BE2C (cell line): ENCODE measurements at regions not wholly inside any gene's neighbourhood (a gene's known extent, or its start where the extent isn't known, plus 50 kb on each side); places are given as distances from the start of the nearest gene placed in this dataset.

ENCODE experiments used
- DNase-seq: peaks from one replicate; pipeline ENCODE4 v3.0.0-alpha.2; 2020
- H3K27me3 ChIP-seq: fragments of 250-450 bp; sonication (Bioruptor Pico); 2 replicates; pipeline ENCODE4 v1.5.1; 2020; ENCODE audit warnings: mild to moderate bottlenecking
- H3K36me3 ChIP-seq: fragments of 250-450 bp; sonication (Bioruptor Pico); 2 replicates; pipeline ENCODE4 v1.5.1; 2020; ENCODE audit warnings: mild to moderate bottlenecking
- H3K4me1 ChIP-seq: fragments of 250-450 bp; sonication (Bioruptor Pico); 2 replicates; pipeline ENCODE4 v1.5.1; 2020
- H3K4me3 ChIP-seq: 2 replicates; pipeline ENCODE4 v1.5.1; 2011; ENCODE audit warnings: low read depth, low read length
- H3K9me3 ChIP-seq: fragments of 250-450 bp; sonication (Bioruptor Pico); 2 replicates; pipeline ENCODE4 v1.5.1; 2020
- TF ChIP-seq, protein P1 (sequence below): IDR thresholded peaks from 2 replicates; pipeline ENCODE4 v1.5.1; 2012; ENCODE audit warnings: mild to moderate bottlenecking, low read depth, low read length

DNA sequence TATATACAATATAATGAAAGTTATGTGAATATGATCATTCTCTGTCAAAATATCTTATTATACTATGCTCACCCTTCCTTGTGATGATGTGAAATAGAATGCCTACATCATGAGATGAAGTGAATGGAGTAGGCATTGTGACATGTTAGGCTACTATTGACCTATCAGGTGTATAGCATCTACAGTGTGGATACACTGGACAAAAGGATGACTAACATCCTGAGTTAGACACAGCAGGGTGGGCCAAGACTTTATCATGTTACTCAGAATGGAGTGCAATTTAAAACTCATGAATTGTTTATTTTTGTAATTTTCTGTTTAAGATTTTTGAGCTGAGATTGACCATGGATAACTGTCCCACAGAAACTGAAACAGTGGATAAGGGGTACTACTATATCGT, 53.4 kb upstream of the NAV3 start:
- H3K9me3 ChIP-seq, result no peaks in the 10 kb centered on the region
- DNase-seq, result no peak
- H3K36me3 ChIP-seq, result no peaks in the 10 kb centered on the region
- no peaks in the 10 kb centered on the region for H3K27me3 ChIP-seq
- H3K4me3 ChIP-seq, result no peak overlapping the region
- TF ChIP-seq, protein P1, sequence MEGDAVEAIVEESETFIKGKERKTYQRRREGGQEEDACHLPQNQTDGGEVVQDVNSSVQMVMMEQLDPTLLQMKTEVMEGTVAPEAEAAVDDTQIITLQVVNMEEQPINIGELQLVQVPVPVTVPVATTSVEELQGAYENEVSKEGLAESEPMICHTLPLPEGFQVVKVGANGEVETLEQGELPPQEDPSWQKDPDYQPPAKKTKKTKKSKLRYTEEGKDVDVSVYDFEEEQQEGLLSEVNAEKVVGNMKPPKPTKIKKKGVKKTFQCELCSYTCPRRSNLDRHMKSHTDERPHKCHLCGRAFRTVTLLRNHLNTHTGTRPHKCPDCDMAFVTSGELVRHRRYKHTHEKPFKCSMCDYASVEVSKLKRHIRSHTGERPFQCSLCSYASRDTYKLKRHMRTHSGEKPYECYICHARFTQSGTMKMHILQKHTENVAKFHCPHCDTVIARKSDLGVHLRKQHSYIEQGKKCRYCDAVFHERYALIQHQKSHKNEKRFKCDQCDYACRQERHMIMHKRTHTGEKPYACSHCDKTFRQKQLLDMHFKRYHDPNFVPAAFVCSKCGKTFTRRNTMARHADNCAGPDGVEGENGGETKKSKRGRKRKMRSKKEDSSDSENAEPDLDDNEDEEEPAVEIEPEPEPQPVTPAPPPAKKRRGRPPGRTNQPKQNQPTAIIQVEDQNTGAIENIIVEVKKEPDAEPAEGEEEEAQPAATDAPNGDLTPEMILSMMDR, result no peak
- H3K4me1 ChIP-seq, result no peaks in the 10 kb centered on the region

DNA sequence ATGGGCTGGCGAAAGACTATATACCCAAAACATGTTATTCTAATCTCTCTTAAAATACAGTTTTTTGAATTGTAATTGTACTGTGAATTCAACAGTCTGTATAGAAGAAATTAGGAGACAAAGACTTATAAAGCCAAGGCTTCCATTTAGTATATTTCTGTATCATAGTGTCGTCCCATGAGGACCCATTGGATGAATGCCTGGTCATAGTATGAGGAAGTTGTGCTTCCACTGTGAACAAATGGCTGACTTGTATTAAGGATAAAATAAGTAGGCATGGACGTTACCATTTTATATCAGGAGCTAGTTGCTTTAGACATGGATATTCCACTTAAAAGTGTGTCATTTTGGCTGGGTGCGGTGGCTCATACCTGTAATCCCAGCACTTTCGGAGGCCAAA, 55.9 kb upstream of the NAV3 start:
- no peaks in the 10 kb centered on the region for H3K36me3 ChIP-seq
- no peak overlapping the region for H3K4me3 ChIP-seq
- no peak for DNase-seq
- H3K9me3 ChIP-seq, result no peaks in the 10 kb centered on the region
- TF ChIP-seq, protein P1, result no peak
- H3K27me3 ChIP-seq, result no peaks in the 10 kb centered on the region
- no peaks in the 10 kb centered on the region for H3K4me1 ChIP-seq

- DNase-seq, result no peak
- no peaks in the 10 kb centered on the region for H3K27me3 ChIP-seq
- no peaks in the 10 kb centered on the region for H3K36me3 ChIP-seq
- H3K4me3 ChIP-seq, result no peak overlapping the region
- TF ChIP-seq, protein P1, result no peak
- no peaks in the 10 kb centered on the region for H3K9me3 ChIP-seq
- H3K4me1 ChIP-seq, result no peaks in the 10 kb centered on the region
Measured at GRCh38 chr12:77772676-77773298, 57.9 kb upstream of the NAV3 start.

GRCh38 chr12:77768558-77768957, 62.1 kb upstream of the NAV3 start:
- TF ChIP-seq, protein P1, result no peak
- no peak overlapping the region for H3K4me3 ChIP-seq
- H3K4me1 ChIP-seq, result no peaks in the 10 kb centered on the region
- H3K9me3 ChIP-seq, result no peaks in the 10 kb centered on the region
- H3K27me3 ChIP-seq, result no peaks in the 10 kb centered on the region
- no peak for DNase-seq
- no peaks in the 10 kb centered on the region for H3K36me3 ChIP-seq

- Histone ChIP-seq H3K27me3 (no peaks in the 10 kb centered on the region), H3K36me3 (no peaks in the 10 kb centered on the region), H3K9me3 (no peaks in the 10 kb centered on the region), H3K4me1 (no peaks in the 10 kb centered on the region), H3K4me3 (no peak overlapping the region)
- TF ChIP-seq, protein P1, result no peak
- no peak for DNase-seq
Measured at GRCh38 chr12:77767756-77768343, 62.8 kb upstream of the NAV3 start.

DNA sequence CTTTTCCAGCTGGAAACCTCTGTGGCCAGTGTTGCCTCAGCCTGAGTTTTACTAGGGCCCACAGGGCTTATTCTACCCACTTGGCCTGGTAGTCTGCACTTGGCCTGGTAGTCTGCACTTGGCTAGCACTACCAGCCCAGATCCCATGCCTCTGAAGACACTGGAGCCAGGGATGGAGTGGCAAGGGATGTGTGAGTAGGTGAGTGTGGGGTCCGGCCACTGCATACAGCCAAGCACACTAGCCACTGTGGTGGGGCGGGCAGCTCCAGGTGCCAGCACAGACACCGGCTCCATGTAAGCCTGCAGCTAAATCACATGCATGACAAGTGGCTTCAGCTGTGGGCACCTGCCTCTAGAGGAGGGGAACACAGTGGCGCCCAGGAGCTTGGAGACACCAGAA, 63.4 kb upstream of the NAV3 start:
- no peaks in the 10 kb centered on the region for H3K9me3 ChIP-seq
- no peak for DNase-seq
- H3K36me3 ChIP-seq, result no peaks in the 10 kb centered on the region
- TF ChIP-seq, protein P1, result no peak
- no peaks in the 10 kb centered on the region for H3K4me1 ChIP-seq
- H3K27me3 ChIP-seq, result no peaks in the 10 kb centered on the region
- no peak overlapping the region for H3K4me3 ChIP-seq
